Activated naive CD8-positive, alpha-beta T cell treated with anti-CD3 and anti-CD28 coated beads, Interleukin-2, amount 50 U/mL, for 24 hours (primary cell): ENCODE measurements at regions not wholly inside any gene's neighbourhood (a gene's known extent, or its start where the extent isn't known, plus 50 kb on each side); places are given as distances from the start of the nearest gene placed in this dataset.
"Not testable (repeated sequence)": the region's sequence is repeated elsewhere in the genome, so short reads cannot be mapped to it uniquely, and the experiment has no call there.

Experiments
- ATAC-seq: fragments of 150-1000 bp; cut with Tn5 transposase; one replicate; pipeline ENCODE4 v1.10.0; 2021
- DNase-seq: peaks from one replicate; pipeline ENCODE4 v3.0.0; 2021
- H3K27ac Mint-ChIP-seq: one replicate; pipeline ENCODE4 v1.8.0; 2021; ENCODE audit warnings: mild to moderate bottlenecking, mixed read lengths
- H3K27me3 Mint-ChIP-seq: one replicate; pipeline ENCODE4 v1.8.0; 2021; ENCODE audit warnings: mixed read lengths
- H3K36me3 Mint-ChIP-seq: one replicate; pipeline ENCODE4 v1.8.0; 2021; ENCODE audit warnings: low read depth, mixed read lengths
- H3K4me1 Mint-ChIP-seq: one replicate; pipeline ENCODE4 v1.8.0; 2021; ENCODE audit warnings: mixed read lengths
- H3K4me3 Mint-ChIP-seq: one replicate; pipeline ENCODE4 v1.8.0; 2021; ENCODE audit warnings: mild to moderate bottlenecking, moderate library complexity, mixed read lengths
- H3K9me3 Mint-ChIP-seq: one replicate; pipeline ENCODE4 v1.8.0; 2021; ENCODE audit warnings: mixed read lengths

GRCh38 chr10:4282496-4282895 lies 497.5 kb upstream of the KLF6 start:
- Mint-ChIP-seq H3K27ac (no peak overlapping the region), H3K27me3 (no peaks in the 10 kb centered on the region), H3K36me3 (no peaks in the 10 kb centered on the region), H3K4me3 (no peak overlapping the region), H3K4me1 (peaks cover 6% of the 10 kb centered on the region), H3K9me3 (no peaks in the 10 kb centered on the region)
- no peak for DNase-seq
- no peak for ATAC-seq

- ATAC-seq: no peak
- no peak overlapping the region for H3K27ac Mint-ChIP-seq
- H3K4me1 Mint-ChIP-seq: peaks cover 6% of the 10 kb centered on the region
- H3K9me3 Mint-ChIP-seq: no peaks in the 10 kb centered on the region
- DNase-seq: no peak
- no peaks in the 10 kb centered on the region for H3K36me3 Mint-ChIP-seq
- H3K4me3 Mint-ChIP-seq: no peak overlapping the region
- no peaks in the 10 kb centered on the region for H3K27me3 Mint-ChIP-seq
These were observed 496.3 kb upstream of the KLF6 start for GRCh38 chr10:4281190-4281825.

GRCh38 chr10:4280461-4281189 lies 495.6 kb upstream of the KLF6 start:
- ATAC-seq (no peak), DNase-seq (no peak)
- no peaks in the 10 kb centered on the region for H3K9me3 Mint-ChIP-seq
- H3K36me3 Mint-ChIP-seq: no peaks in the 10 kb centered on the region
- no peaks in the 10 kb centered on the region for H3K27me3 Mint-ChIP-seq
- H3K27ac Mint-ChIP-seq: no peak overlapping the region
- H3K4me1 Mint-ChIP-seq: peaks cover 6% of the 10 kb centered on the region
- no peak overlapping the region for H3K4me3 Mint-ChIP-seq

GRCh38 chr10:4279655-4280054 lies 494.6 kb upstream of the KLF6 start:
- Mint-ChIP-seq H3K4me1 (no peaks in the 10 kb centered on the region), H3K4me3 (no peak overlapping the region), H3K27me3 (no peaks in the 10 kb centered on the region), H3K27ac (no peak overlapping the region), H3K36me3 (no peaks in the 10 kb centered on the region), H3K9me3 (no peaks in the 10 kb centered on the region)
- ATAC-seq: no peak
- DNase-seq: no peak

GRCh38 chr10:4278186-4278585 lies 493.2 kb upstream of the KLF6 start:
- no peaks in the 10 kb centered on the region for H3K36me3 Mint-ChIP-seq
- ATAC-seq: no peak
- H3K4me1 Mint-ChIP-seq: no peaks in the 10 kb centered on the region
- H3K27ac Mint-ChIP-seq: no peak overlapping the region
- H3K4me3 Mint-ChIP-seq: no peak overlapping the region
- H3K9me3 Mint-ChIP-seq: no peaks in the 10 kb centered on the region
- DNase-seq: no peak
- no peaks in the 10 kb centered on the region for H3K27me3 Mint-ChIP-seq

GRCh38 chr10:4276151-4276550 lies 491.1 kb upstream of the KLF6 start:
- Mint-ChIP-seq H3K36me3 (no peaks in the 10 kb centered on the region), H3K27me3 (no peaks in the 10 kb centered on the region), H3K4me3 (no peak overlapping the region), H3K27ac (no peak overlapping the region), H3K4me1 (no peaks in the 10 kb centered on the region), H3K9me3 (no peaks in the 10 kb centered on the region)
- DNase-seq (no peak), ATAC-seq (no peak)

GRCh38 chr10:4274671-4275070 lies 489.7 kb upstream of the KLF6 start:
- not testable (repeated sequence) for H3K36me3 Mint-ChIP-seq, H3K27me3 Mint-ChIP-seq, H3K4me1 Mint-ChIP-seq, H3K9me3 Mint-ChIP-seq, DNase-seq, H3K4me3 Mint-ChIP-seq, ATAC-seq, H3K27ac Mint-ChIP-seq

- Mint-ChIP-seq H3K9me3 (no peaks in the 10 kb centered on the region), H3K27ac (no peak overlapping the region), H3K4me3 (no peak overlapping the region), H3K27me3 (no peaks in the 10 kb centered on the region), H3K4me1 (peaks cover 3% of the 10 kb centered on the region), H3K36me3 (no peaks in the 10 kb centered on the region)
- ATAC-seq: no peak
- DNase-seq: no peak
These were observed 486.2 kb upstream of the KLF6 start for GRCh38 chr10:4271193-4271592.

- Mint-ChIP-seq H3K4me1 (peaks cover 9% of the 10 kb centered on the region), H3K36me3 (no peaks in the 10 kb centered on the region), H3K9me3 (no peaks in the 10 kb centered on the region), H3K27ac (no peak overlapping the region), H3K27me3 (no peaks in the 10 kb centered on the region), H3K4me3 (no peak overlapping the region)
- ATAC-seq: no peak
- DNase-seq: no peak
These were observed 485.1 kb upstream of the KLF6 start for GRCh38 chr10:4270116-4270515.

GRCh38 chr10:4268490-4268889 lies 483.5 kb upstream of the KLF6 start:
- H3K9me3 Mint-ChIP-seq, H3K4me1 Mint-ChIP-seq, H3K27me3 Mint-ChIP-seq, H3K36me3 Mint-ChIP-seq, DNase-seq, H3K4me3 Mint-ChIP-seq, ATAC-seq, H3K27ac Mint-ChIP-seq: not testable (repeated sequence)

GRCh38 chr10:4267086-4267773 lies 482.2 kb upstream of the KLF6 start:
- ATAC-seq: no peak
- no peak for DNase-seq
- peaks cover 9% of the 10 kb centered on the region for H3K4me1 Mint-ChIP-seq
- H3K4me3 Mint-ChIP-seq: no peak overlapping the region
- no peaks in the 10 kb centered on the region for H3K36me3 Mint-ChIP-seq
- H3K9me3 Mint-ChIP-seq: no peaks in the 10 kb centered on the region
- H3K27me3 Mint-ChIP-seq: no peaks in the 10 kb centered on the region
- H3K27ac Mint-ChIP-seq: no peak overlapping the region

GRCh38 chr10:4266416-4267085 lies 481.5 kb upstream of the KLF6 start:
- Mint-ChIP-seq H3K36me3 (no peaks in the 10 kb centered on the region), H3K27ac (no peak overlapping the region), H3K27me3 (no peaks in the 10 kb centered on the region), H3K4me1 (peaks cover 9% of the 10 kb centered on the region), H3K9me3 (no peaks in the 10 kb centered on the region), H3K4me3 (no peak overlapping the region)
- ATAC-seq (no peak), DNase-seq (no peak)

- no peaks in the 10 kb centered on the region for H3K36me3 Mint-ChIP-seq
- DNase-seq: no peak
- peaks cover 9% of the 10 kb centered on the region for H3K4me1 Mint-ChIP-seq
- no peak overlapping the region for H3K27ac Mint-ChIP-seq
- no peaks in the 10 kb centered on the region for H3K27me3 Mint-ChIP-seq
- H3K9me3 Mint-ChIP-seq: no peaks in the 10 kb centered on the region
- H3K4me3 Mint-ChIP-seq: no peak overlapping the region
- ATAC-seq: no peak
These were observed 481.0 kb upstream of the KLF6 start for GRCh38 chr10:4265964-4266363.

- no peak overlapping the region for H3K27ac Mint-ChIP-seq
- H3K4me1 Mint-ChIP-seq: peaks cover 13% of the 10 kb centered on the region
- H3K27me3 Mint-ChIP-seq: no peaks in the 10 kb centered on the region
- H3K36me3 Mint-ChIP-seq: no peaks in the 10 kb centered on the region
- no peaks in the 10 kb centered on the region for H3K9me3 Mint-ChIP-seq
- DNase-seq (no peak), ATAC-seq (no peak)
- H3K4me3 Mint-ChIP-seq: no peak overlapping the region
These were observed 479.3 kb upstream of the KLF6 start for GRCh38 chr10:4264209-4264865.
